Panc1 (cell line): ENCODE measurements at regions not wholly inside any gene's neighbourhood (a gene's known extent, or its start where the extent isn't known, plus 50 kb on each side); places are given as distances from the start of the nearest gene placed in this dataset.

Experiments used
- ATAC-seq: fragments of 200-7000 bp; cut with Tn5 transposase; 2 replicates; pipeline ENCODE4 v1.9.1; 2020; ENCODE audit warnings: mild to moderate bottlenecking, moderate library complexity
- BruUV-seq: library from RNA; stranded (reverse); fragments of 400-500 nt; replicated peaks from 2 replicates; lab custom pipeline; 2021; lab: Mats Ljungman, UMichigan
- CTCF ChIA-PET: fragments of 300-600 bp; sonication (Branson Sonifier 250); formaldehyde crosslinking; loops from one replicate; lab custom pipeline; 2022; ENCODE audit warnings: antibody characterized with exemption; lab: Charles Lee
- POLR2A ChIA-PET: fragments of 300-600 bp; sonication (Branson Sonifier 250); formaldehyde crosslinking; loops from one replicate; lab custom pipeline; 2022; ENCODE audit warnings: antibody characterized with exemption; lab: Charles Lee
- DNase-seq: peaks from one replicate; pipeline ENCODE4 v3.0.0-alpha.2; 2010; ENCODE audit warnings: low read depth, low spot score
- H3K27ac ChIP-seq: 2 replicates; pipeline ENCODE4 v1.5.1; 2011; ENCODE audit warnings: mild to moderate bottlenecking, low read length, inconsistent platforms
- H3K27me3 ChIP-seq: fragments of 200-500 bp; sonication (Bioruptor generic); 2 replicates; pipeline ENCODE4 v1.6.0; 2014; ENCODE audit warnings: low read length, inconsistent platforms; ENCODE audit not compliant: control insufficient read depth, insufficient read depth
- H3K36me3 ChIP-seq: fragments of 200-500 bp; sonication (Bioruptor generic); 2 replicates; pipeline ENCODE4 v1.5.1; 2014; ENCODE audit warnings: inconsistent platforms, mild to moderate bottlenecking, low read length, moderate library complexity; ENCODE audit not compliant: control insufficient read depth, insufficient read depth
- H3K4me1 ChIP-seq: 2 replicates; pipeline ENCODE4 v1.5.1; 2011; ENCODE audit warnings: inconsistent platforms, mild to moderate bottlenecking, low read length, moderate library complexity; ENCODE audit not compliant: control insufficient read depth, insufficient read depth
- H3K4me3 ChIP-seq, 2 experiments: 2 replicates each; pipeline ENCODE4 v1.5.1; 2011 to 2012; ENCODE audit warnings: low read depth in 2 of 2, low read length in 2 of 2, mild to moderate bottlenecking in 2 of 2, inconsistent platforms in 1 of 2, moderate library complexity in 1 of 2
- H3K9me3 ChIP-seq: fragments of 200-500 bp; sonication (Bioruptor generic); 2 replicates; pipeline ENCODE4 v1.5.1; 2014; ENCODE audit warnings: low read depth, mild to moderate bottlenecking, inconsistent platforms, low read length, moderate library complexity; ENCODE audit not compliant: control insufficient read depth, insufficient read depth
- CTCF ChIP-seq: fragments of 450-650 bp; IDR thresholded peaks from 2 replicates; pipeline ENCODE4 v1.5.1; 2017; ENCODE audit warnings: mild to moderate bottlenecking
- POLR2AphosphoS5 ChIP-seq: IDR thresholded peaks from 2 replicates; pipeline ENCODE4 v1.6.1; 2012; ENCODE audit warnings: mild to moderate bottlenecking, low read depth, low read length, moderate library complexity
- REST ChIP-seq, 2 experiments: IDR thresholded peaks; 2 replicates each; pipeline ENCODE4 v1.6.1; 2011 to 2012; ENCODE audit warnings: low read depth in 2 of 2, control low read depth in 1 of 2, low read length in 1 of 2, mild to moderate bottlenecking in 1 of 2, moderate library complexity in 1 of 2; ENCODE audit not compliant: insufficient read depth in 1 of 2
- SIN3A ChIP-seq: IDR thresholded peaks from 2 replicates; pipeline ENCODE4 v1.6.1; 2012; ENCODE audit warnings: low read depth, mild to moderate bottlenecking, low read length, moderate library complexity, borderline replicate concordance; ENCODE audit not compliant: insufficient read depth
- TCF7L2 ChIP-seq: IDR thresholded peaks from 2 replicates; pipeline ENCODE4 v1.6.1; 2011; ENCODE audit warnings: mild to moderate bottlenecking, low read depth, low read length, inconsistent platforms
- in situ Hi-C: cut with HindIII; loops from 2 replicates; pipeline ENCODE4 v1.10.0; 2016; ENCODE audit warnings: low sequenced_read_pairs, low pct_unique_long_range_greater_than_20kb
- intact Hi-C: fragments of 100-400 bp; cut with micrococcal nuclease; formaldehyde crosslinking; loops from one replicate; pipeline ENCODE4 v1.10.0; 2022; ENCODE audit not compliant: unreplicated experiment

GRCh38 chr5:31133488-31133887 is 60.0 kb upstream of the CDH6 start:
- ATAC-seq = no peak
- no TSS peak for BruUV-seq
- Histone ChIP-seq H3K27ac (no peak overlapping the region), H3K4me3 (no peak overlapping the region), H3K4me1 (no peaks in the 10 kb centered on the region), H3K27me3 (no peaks in the 10 kb centered on the region), H3K9me3 (no peaks in the 10 kb centered on the region; the same call in 1 of the 2 replicates), H3K36me3 (no peaks in the 10 kb centered on the region; the same call in 1 of the 2 replicates)
- in situ Hi-C loops = no loop called here
- intact Hi-C loops = no loop called here
- ChIA-PET CTCF (no interaction called here), POLR2A (no interaction called here)
- DNase-seq = peak; percentile 25
- no peak for TF ChIP-seq REST (IDR thresholded peaks at IDR 0.05; ENCODE audit: insufficient read depth in 1 of 2, low read depth in 2 of 2, low read length in 1 of 2)
- no peak for TF ChIP-seq POLR2AphosphoS5
- no peak for TF ChIP-seq TCF7L2
- TF ChIP-seq SIN3A = no peak
- TF ChIP-seq CTCF = no peak

GRCh38 chr5:31131381-31131891 is 62.0 kb upstream of the CDH6 start:
- no peaks in the 10 kb centered on the region; the same call in 1 of the 2 replicates for H3K36me3 ChIP-seq
- BruUV-seq = no TSS peak
- H3K4me1 ChIP-seq = no peaks in the 10 kb centered on the region
- POLR2A ChIA-PET = no interaction called here
- ATAC-seq = no peak
- no peak overlapping the region for H3K4me3 ChIP-seq
- no peaks in the 10 kb centered on the region for H3K27me3 ChIP-seq
- CTCF ChIA-PET = no interaction called here
- intact Hi-C loops (no loop called here), in situ Hi-C loops (no loop called here)
- TF ChIP-seq SIN3A = no peak
- no peak for TF ChIP-seq TCF7L2
- no peak for TF ChIP-seq CTCF
- no peak for TF ChIP-seq POLR2AphosphoS5
- no peak for TF ChIP-seq REST (IDR thresholded peaks at IDR 0.05; ENCODE audit: insufficient read depth in 1 of 2, low read depth in 2 of 2, low read length in 1 of 2)
- DNase-seq = no peak
- H3K27ac ChIP-seq = no peak overlapping the region
- no peaks in the 10 kb centered on the region; the same call in 1 of the 2 replicates for H3K9me3 ChIP-seq
